Stimulated activated CD4-positive, alpha-beta T cell treated with anti-CD3 and anti-CD28 coated beads, TNF-alpha, amount 100 ng/mL, for 48 hours (primary cell): ENCODE measurements at regions not wholly inside any gene's neighbourhood (a gene's known extent, or its start where the extent isn't known, plus 50 kb on each side); places are given as distances from the start of the nearest gene placed in this dataset.

ENCODE experiments used
- DNase-seq, 3 donors: peaks; one replicate each; pipeline ENCODE4 v3.0.0-alpha.2; 2020; ENCODE audit warnings: low read depth in 3 of 3

DNA sequence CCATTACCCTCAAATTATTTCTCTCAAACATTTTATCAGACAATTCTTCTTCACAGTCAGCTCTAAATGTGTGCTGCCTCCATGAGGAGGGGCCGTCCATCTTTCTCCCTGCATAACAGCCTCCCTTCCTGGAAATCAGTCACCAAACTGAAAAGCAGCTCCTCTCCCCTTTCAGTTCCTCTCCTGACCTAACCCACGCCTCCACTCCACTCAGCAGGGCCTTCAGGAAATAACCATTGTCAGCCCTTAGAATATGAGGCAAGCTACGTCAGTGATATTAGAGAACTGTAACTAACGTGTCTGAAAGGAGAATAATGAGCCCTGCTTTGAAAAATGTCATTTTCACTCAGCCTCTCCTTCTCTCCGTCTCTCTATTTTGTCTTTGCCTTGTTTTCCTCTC is 116.2 kb downstream of the OLFM4 start:
- DNase-seq, result no peak

DNA sequence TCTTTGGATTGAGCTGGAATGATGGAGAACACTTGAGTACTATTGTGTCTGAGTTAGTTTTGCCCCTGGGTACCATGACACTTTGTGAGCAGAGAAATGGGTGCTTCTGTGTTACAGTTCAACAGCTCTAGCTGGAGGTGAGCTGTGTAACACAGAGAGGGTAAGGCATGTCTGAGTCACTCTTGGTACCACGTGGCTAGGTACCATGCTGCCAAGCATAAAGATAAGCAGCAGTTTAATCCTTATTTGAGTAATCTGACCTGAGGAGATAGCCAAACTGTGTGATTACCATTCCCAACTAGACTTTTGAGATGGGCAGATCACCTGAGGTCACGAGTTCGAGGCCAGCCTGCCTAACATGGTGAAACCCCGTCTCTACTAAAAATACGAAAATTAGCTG is 122.0 kb downstream of the OLFM4 start:
- DNase-seq, result no peak

DNA sequence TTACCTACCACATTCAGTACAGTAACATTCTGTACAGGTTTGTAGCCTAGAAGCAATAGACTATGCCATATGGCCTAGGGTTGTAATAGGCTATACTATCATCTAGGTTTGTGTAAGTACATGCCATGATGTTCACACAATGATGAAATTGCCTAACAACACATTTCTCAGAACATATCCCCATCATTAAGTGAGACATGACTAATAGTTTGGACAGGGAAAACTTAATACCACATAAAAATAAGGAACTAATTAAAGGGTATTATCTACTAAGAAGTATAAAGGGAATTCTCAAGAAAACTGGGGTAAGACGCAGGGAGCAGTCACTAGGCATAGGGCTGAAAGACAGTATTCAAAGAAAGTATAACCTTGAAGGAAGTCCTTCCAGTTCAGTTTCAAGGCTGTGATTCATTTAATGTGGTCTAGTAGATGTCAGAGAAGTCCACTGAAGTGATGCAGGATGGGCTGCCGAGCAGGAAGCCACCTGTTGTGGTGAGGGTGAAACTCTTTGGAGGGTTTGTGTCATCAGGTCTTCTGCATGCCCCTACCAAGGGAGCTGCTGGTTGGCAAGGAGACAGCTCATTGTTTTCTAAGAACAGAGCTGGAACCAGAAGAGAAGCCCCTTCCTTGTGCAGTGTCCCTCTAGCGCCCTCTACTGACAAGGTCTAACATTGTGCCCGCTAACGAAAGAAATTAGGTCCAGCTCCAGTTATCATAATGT is 122.9 kb downstream of the OLFM4 start:
- DNase-seq, result peak; percentile 0 to 22 (median 4)

DNA sequence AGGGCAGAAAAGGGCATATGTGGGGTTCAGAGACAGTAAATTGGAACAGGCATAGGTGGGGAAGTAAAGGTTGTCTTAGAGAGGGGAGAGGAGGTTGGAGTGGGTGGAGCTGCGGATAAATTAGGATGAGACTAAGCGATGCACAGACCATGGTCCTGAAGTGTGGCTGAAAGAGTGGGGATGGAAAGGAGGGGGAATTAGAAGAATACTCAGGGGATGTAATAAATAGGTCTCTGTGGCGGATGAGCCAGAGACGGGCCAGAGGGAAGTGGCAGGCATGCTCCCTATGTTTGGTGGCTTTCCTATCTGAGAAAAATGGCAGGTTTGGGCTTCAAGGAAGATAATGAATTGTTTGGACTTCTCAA is 123.4 kb downstream of the OLFM4 start:
- DNase-seq, result no peak

DNA sequence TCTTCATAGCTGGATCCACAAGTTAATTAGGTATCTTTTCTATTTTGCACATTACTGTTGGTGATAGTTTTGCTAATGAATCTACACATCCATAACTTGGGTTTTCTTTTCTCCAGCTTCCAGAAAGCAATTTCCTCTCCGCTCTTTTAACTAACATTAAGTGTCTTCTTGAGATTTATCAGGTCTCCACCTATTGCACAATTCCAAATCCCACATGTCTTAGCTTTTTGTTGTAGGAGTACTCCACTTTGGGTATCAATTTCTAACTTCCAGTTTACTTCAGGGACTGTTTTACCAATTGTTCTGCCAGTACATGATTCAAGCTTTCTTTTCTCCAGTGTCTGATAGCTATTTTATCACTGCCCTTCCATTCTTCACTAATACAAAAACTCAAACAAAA is 129.6 kb downstream of the OLFM4 start:
- DNase-seq, result no peak

DNA sequence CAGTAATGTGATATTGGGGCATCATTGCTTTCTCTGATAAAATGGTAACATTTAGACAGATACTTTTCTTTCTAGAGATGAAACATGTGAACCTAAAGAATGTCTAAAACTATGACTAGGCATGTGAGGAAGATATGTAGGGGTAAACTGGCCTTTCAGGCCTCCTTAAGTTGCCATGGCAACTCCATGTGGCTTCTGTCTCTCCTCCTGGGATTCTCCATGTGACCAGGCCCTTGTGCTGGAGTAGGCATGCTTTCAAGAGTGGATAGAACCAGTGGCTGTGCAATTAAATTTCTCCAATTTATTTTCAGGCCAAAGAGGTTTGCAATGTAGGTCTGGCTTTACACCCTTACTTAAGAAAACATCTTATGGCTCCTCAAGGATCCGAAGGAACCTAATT is 130.8 kb downstream of the OLFM4 start:
- DNase-seq, result no peak

DNA sequence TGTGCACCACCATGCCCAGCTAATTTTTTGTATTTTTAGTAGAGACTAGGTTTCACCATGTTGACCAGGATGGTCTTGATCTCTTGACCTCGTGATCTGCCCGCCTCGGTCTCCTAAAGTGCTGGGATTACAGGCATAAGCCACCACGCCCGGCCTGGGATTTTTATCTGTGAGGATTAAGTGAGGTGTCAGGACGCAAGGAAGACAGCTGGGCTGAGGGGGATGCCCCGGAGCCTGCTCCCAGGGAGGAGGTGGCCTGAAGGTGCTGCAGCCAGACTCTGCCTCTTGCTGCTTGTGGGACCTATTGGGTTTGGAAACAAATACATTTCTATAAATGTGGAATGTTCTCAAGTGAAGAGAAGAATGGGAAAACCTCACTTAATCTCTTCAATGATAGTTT is 131.6 kb downstream of the OLFM4 start:
- no peak for DNase-seq

DNA sequence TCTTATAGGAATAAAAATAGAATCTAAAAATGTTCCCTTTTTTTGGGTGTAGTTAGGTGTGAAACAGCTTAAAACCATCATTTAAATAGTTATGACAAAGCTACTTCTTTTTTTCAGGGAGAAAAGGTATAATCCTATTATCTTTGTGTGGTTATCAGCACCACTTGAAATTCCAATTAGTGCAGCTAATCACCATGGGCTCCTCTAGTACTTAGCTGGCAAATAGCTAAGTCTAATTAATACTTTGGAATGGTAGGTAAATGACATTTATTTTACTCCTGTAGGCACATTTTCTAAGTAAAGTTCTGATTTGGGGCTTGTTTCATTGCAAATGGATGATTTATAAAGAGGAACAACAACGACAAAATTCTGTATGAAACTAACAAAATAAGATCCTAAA is 132.6 kb downstream of the OLFM4 start:
- DNase-seq, result no peak

DNA sequence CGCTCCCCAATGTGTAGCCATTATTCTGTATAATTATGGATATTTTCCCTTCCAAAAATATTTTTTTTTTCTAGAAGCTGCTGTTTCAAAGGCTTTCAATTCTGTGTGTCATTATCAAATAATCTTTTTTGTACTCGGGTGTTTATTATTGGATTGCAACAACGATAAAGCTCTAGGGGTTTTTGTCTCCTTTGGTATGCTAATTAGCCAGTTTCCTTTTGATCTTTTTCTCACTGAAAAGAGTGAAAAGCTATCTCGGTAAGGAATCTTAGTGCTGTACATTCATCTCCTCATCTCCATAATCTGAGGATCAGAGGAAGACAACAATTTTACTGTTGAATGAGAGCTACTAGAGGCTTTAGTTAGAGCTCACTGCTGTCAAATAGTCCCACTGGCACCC is 136.6 kb downstream of the OLFM4 start:
- no peak for DNase-seq

DNA sequence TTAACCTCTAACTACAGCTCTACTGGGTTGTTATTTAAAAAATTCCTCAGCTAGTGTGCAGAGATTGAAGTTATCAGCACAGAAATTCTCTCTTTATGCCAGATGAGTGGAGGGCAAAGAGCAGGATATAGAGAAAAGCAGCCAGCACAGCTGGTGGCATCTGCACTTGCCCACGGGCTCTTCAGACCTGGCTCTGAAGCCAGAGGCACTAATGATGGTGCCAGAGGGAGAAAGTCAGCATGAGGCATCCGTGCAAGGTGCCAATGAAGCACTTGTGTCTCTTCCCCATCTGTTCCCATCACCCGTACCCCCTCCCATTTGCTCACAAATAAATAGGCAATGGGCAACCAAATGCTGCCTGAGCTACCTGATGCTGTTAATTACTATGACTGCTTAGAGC is 138.9 kb downstream of the OLFM4 start:
- DNase-seq, result no peak

DNA sequence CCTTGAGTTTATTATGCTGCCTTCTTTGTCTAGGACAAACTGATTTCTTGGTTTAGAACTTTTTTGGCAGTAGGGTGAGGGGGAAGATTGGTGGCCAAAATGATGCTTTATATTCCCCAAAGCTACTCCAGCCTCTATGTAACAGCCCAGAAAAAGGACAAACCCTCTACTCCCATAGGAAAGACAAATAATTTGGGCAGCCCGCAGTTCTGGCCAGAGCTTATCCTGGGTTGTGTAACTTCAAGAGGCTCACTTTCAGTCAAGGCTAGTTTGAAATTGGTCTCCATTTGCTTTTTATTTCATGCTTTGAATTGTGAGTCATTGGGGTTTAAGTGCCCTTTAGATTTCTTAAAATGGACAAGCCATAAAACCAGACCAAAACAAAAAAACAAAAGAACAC is 142.3 kb downstream of the OLFM4 start:
- DNase-seq, result no peak

DNA sequence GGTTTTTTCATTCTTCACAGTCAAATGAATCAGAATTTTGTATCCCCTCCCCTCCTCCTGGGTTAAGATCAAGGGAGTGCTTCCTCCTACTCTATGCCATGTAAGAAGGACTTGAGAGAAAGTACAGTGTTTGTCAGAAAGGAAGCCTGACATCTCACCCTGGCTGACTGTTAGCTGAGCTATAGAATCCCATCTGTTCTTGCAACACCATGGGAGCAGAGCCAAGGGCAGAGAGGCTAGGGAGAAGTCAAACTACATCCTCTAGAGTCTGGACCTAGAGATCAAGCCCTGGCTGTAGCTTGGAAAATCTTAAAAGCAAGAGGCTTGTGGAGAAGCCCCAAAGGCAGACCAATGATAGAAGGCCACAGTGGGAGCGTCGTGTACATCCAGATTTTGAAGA is 145.9 kb downstream of the OLFM4 start:
- no peak for DNase-seq

DNA sequence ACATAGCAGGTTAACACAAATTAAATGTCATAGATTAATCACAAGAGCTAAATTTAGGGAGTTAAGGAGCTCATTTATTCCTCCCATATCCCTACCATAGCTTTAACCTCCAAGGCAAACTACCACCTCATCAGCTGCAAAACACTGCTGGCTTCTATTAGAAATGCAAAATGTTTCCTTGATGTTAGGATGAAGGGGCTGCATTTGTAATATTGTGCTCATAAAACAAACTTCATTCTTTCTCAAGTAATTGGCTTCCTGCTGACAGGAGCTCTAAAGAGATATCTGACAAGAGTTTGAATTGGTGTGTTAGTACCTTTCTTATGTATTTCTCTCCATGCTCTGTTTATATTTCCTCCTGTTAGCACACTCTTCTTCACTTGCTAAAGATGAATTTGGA is 152.1 kb downstream of the OLFM4 start:
- DNase-seq, result no peak

DNA sequence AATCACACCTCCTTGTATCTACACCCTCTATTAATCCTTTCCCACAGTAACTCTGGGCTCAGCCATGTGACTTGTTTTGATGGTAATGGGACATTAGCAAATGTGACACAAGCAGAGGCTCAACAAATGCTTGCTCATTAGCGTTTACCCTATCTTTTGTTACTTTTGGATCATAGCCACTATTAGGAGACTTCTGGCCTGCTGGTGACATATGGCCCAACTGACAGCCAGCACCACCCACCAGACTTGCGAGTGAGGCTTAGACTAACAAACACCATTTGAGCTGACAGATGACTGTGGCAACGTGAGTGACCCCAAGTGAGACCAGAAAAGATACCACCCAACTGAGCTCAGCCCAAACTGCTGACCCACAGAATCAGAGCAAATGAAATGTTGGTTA is 154.1 kb downstream of the OLFM4 start:
- DNase-seq, result no peak

DNA sequence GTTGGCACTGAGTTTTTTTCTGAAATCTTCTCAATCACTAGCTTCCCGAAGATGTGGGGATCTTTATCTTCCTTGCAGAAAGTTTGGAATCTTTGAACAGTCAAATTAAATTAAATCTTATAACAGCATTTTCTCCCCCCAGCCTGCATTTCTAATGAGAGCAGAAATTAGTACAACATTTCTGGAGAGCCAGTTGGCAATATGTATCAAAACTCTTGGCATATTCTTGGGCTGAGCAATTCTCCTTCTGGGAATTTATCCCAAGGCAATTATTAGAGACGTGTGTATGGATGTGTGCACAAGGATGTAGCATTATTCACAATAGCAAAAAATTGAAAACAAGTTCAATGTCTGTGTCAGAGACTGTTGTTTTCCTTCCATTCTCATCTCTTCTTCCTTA is 159.5 kb downstream of the OLFM4 start:
- DNase-seq, result no peak

DNA sequence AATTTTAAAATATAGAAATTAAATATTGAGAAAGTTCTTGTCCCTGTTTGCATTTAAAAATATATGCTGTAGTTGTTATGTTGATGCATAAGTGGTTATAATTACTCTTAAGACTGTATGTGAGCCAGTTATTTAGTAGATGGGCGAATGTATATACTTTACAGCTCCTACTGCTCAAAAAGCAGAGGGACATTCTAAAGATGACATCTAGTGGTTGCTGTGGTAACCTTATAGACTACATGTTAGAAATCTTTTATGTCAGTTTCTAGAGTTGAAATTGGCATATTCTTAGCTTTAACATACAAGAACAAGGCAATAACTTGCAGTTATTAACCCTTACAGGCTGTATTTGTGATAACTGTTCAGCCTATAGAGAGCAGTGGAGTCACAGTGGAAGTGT is 160.5 kb downstream of the OLFM4 start:
- no peak for DNase-seq

DNA sequence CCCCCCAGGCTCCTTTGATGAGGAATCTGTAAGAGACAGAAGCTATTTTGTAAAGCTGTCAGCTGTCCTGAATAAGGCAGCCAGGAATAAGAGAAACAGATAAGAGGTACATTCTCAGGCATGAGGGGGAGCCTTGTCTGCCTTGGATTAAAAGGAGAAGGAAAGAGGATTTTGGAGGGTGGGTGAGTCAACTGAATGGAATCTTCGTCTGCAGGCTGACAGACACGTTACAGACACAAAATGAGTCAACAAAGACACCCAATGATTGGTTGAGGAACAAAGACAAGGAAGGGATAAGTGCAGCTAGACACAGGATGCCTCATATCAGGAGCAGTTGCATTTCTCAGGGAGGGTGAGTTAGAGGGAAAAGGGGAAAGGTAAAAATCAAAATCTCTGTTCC is 162.5 kb downstream of the OLFM4 start:
- DNase-seq, result no peak

DNA sequence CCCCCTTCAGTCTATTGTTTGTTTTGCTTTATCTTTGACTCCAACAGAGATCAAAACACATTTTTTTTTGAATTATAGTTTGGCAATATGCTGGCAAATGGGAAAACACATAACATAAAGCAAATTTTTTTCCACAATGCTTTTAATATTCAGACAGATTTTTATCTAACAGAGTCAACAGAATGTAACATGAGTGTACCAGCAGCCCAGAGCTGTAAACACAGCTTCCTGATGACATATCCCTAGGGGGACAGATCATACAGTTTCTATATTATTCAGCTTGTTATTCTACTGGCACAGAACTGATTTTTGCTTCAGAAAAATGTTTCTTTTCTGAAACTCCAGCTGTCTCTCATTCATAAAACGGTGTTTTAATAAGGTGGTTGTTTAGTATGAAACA is 168.8 kb downstream of the OLFM4 start:
- DNase-seq, result no peak

DNA sequence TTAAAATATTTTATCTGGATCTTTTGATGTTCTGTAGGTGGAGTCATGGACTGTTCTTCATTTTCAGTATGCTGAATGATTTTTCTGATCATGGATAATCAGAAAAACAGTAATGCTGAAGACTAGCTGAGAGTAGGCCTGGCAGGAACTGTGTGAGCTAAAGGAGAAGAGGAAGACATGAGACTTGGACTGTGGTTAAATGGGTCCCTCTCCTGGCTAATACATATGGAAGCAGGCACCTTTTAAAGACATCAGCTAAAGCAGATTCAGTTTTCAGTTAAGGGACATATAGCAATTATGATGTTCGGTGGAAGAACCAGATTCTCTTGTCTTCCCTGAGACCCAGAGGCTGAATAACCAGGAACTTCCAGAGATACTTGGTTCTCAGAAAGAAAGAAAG is 169.4 kb downstream of the OLFM4 start:
- DNase-seq, result no peak

DNA sequence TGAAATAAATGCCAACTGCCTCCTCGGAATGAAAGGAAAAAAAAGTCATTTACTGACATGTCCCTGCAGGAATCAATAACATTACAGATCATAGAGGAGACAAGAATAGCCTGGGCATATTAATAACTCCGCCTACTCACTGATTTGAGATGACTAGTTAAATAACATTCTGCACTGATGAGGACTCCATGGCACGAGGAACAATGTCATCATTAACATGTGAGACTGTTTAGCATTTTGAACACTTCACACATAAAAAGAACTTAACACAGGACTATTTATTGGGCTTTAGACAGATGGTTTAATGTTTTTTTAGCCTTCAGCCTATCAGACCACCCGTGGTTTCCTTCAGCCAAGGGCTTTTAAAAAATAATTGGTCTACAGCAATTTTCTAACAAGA is 170.1 kb downstream of the OLFM4 start:
- no peak for DNase-seq

DNA sequence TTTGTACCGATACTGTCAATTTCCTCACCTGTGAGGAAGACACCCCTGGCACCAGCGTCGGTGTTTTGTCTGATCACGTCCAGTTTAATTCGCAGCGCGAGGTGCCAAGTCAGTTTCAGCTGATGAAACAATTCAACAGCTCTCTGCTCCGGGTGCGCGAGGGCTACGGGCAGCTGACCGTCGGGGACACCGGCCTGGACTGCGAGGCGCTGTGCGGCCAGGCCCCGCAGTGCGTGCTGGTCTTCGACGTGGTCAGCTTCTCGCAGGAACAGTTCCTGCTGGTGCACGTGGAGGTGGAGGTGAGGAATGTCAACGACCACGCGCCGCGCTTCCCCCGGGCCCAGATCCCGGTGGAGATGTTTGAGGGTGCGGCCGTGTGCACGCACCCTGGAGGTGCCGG is 171.5 kb downstream of the OLFM4 start:
- no peak for DNase-seq

DNA sequence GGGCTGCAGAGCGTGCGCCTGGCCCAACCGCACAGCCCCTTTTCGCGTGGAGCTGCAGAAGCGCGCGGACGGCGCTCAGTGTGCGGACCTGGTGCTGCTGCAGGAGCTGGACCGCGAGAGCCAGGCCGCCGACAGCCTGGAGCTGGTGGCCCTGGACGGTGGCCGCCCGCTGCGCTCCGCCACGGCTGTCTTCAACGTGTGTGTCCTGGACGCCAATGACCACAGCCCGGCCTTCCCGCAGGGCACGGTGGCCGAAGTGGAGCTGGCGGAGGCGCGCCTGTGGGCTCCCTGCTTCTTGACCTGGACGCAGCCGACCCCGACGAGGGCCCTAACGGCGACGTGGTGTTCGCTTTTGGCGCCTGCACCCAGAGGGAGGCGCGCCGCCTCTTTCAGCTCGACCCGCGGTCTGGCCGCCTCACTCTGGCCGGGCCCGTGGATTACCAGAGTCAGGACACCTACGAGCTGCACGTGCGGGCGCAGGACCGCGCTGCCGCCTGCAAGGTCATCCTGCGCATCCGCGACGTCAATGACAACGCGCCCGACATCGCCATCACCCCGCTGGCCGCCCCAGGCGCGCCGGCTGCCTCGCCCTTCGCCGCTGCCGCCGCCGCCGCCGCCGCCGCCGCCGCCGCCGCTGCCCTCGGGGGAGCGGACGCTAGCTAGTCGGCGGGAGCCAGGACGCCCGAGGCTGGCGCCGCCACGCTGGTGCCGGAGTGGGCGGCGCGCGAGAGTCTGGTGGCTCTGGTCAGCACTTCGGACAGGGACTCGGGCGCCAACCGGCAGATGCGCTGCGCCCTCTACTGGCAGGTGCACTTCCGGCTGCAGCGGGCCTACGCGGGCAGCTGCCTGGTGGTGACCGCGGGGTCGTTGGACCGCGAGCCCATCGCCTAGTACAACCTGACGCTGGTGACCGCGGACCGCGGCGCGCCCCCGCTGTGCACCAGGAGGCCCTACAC is 172.2 kb downstream of the OLFM4 start:
- peak in 1 of 3 donors; percentile 1 for DNase-seq

DNA sequence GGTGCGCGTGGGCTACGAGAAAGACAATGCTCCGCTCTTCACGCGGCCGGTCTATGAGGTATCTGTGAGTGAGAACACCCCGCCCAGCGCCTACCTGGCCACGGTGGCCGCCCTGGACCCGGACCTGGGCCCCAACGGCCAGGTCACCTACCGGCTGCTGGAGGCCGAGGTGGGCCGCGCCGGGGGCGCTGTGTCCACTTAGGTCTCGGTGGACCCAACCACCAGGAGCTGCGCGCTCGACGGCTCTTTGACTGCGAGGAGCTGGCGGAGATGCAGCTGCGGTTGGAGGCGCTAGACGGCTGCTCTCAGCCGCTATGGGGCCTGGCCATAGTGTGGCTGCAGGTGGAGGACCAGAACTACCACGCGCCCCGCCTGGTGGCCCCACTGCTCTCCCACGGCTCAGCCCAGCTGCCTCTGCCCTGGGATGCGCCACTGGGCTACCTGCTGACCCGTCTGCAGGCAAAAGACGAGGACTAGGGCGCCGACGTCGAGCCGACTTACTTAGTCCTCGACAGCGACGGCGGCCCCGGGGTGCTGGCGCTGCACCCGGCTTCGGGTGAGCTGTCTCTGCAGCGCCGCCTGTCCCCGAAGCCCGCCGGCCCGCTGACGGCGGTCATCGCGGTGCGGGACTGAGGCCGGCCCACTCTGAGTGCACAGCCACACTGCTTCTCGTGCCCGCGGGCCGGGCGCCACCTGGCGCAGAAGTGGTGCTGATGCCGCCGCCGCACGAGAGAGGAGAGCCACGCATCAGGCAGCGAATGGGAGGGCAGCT is 173.0 kb downstream of the OLFM4 start:
- no peak for DNase-seq
